Stomach (tissue), 8 donors: ENCODE measurements at regions not wholly inside any gene's neighbourhood (a gene's known extent, or its start where the extent isn't known, plus 50 kb on each side); places are given as distances from the start of the nearest gene placed in this dataset.

Experiments used
- DNase-seq, 2 donors: peaks; one replicate each; pipeline versions ENCODE4 v3.0.0 to v3.0.0-alpha.2; 2013 to 2019
- H3K27ac ChIP-seq, 5 donors: fragments of 200-600 bp in 4 of 5; sonication (generic) in 4 of 5; one replicate each; pipeline ENCODE4 v1.5.1; 2013 to 2019; ENCODE audit warnings: mild to moderate bottlenecking in 1 of 5, moderate library complexity in 1 of 5
- H3K27me3 ChIP-seq, 3 donors: fragments of 200-600 bp; sonication (generic); one replicate each; pipeline ENCODE4 v1.5.1; 2017 to 2019; ENCODE audit warnings: mixed run types in 1 of 3
- H3K36me3 ChIP-seq, 4 donors: fragments of 200-600 bp; sonication (generic); 1 replicate in 3 of 4; 2 replicates in 1 of 4; pipeline ENCODE4 v1.5.1; 2016 to 2019
- H3K4me1 ChIP-seq, 4 donors: fragments of 200-600 bp; sonication (generic); one replicate each; pipeline ENCODE4 v1.5.1; 2016 to 2019
- H3K4me3 ChIP-seq, 4 donors: fragments of 200-600 bp; sonication (generic) in 3 of 4; one replicate each; pipeline ENCODE4 v1.5.1; 2016 to 2019; ENCODE audit warnings: mild to moderate bottlenecking in 1 of 4
- H3K9me3 ChIP-seq, 4 donors: fragments of 200-600 bp; sonication (generic); one replicate each; pipeline ENCODE4 v1.5.1; 2016 to 2019
- CTCF ChIP-seq, 7 experiments: fragments of 450-650 bp in 4 of 7; fragments of 200-600 bp in 3 of 7; sonication (generic) in 3 of 7; IDR thresholded peaks; one replicate each; pipeline ENCODE4 v1.5.1; 2016 to 2019; ENCODE audit warnings: antibody characterized with exemption in 7 of 7, control low read depth in 2 of 7, mild to moderate bottlenecking in 1 of 7
- EP300 ChIP-seq: sonication (generic); formaldehyde crosslinking; IDR thresholded peaks from one replicate; pipeline ENCODE4 v1.6.1; 2017; ENCODE audit warnings: antibody characterized with exemption
- POLR2A ChIP-seq, 4 donors: fragments of 450-650 bp; IDR thresholded peaks; one replicate each; pipeline ENCODE4 v1.6.1; 2016; ENCODE audit warnings: antibody characterized with exemption in 4 of 4, control low read depth in 2 of 4, mild to moderate bottlenecking in 1 of 4, moderate library complexity in 1 of 4
- POLR2AphosphoS5 ChIP-seq, 3 donors: sonication (generic); formaldehyde crosslinking; IDR thresholded peaks; one replicate each; pipeline ENCODE4 v1.6.1; 2016; ENCODE audit warnings: antibody characterized with exemption in 3 of 3
- WGBS, 5 donors: extraction: QIAGEN DNeasy Blood & Tissue Kit in 3 of 5; methylation state at CpG; one replicate each; pipeline versions ENCODE4 v1.1.5 to v1.1.7; 2013 to 2018; 5-methylcytosine and 5-hydroxymethylcytosine counted together
- intact Hi-C: fragments of 100-400 bp; cut with DNase I; formaldehyde crosslinking; loops from one replicate; pipeline ENCODE4 v1.15.1; 2023; ENCODE audit warnings: low total_unique reads
- donor health status: healthy with polysubstance abuse.
- donor health status: Bipolar disorder and iron deficiency.
- donor health status: healthy.

GRCh38 chr1:217066794-217067193, 343.6 kb upstream of the ESRRG start:
- Histone ChIP-seq H3K27ac (no peak overlapping the region), H3K9me3 (no peaks in the 10 kb centered on the region), H3K4me3 (no peak overlapping the region), H3K4me1 (peaks cover 0 to 3% (median 1%) of the 10 kb centered on the region in 4 donors), H3K36me3 (no peaks in the 10 kb centered on the region), H3K27me3 (no peaks in the 10 kb centered on the region)
- no peak for DNase-seq
- WGBS, 5 donors, result 82 to 95% (median 88%) methylated on average over 3 of the region's 3 CpGs
- intact Hi-C loops, result no loop called here
- TF ChIP-seq POLR2AphosphoS5 (IDR thresholded peaks at IDR 0.05), result no peak
- no peak for TF ChIP-seq POLR2A (IDR thresholded peaks at IDR 0.05)
- no peak for TF ChIP-seq CTCF (IDR thresholded peaks at IDR 0.05)
- no peak for TF ChIP-seq EP300

GRCh38 chr1:217063172-217063908, 340.1 kb upstream of the ESRRG start:
- no peak for DNase-seq

GRCh38 chr1:217062586-217062985, 339.4 kb upstream of the ESRRG start:
- Histone ChIP-seq H3K27ac (no peak overlapping the region), H3K9me3 (no peaks in the 10 kb centered on the region), H3K36me3 (no peaks in the 10 kb centered on the region), H3K4me1 (peaks cover 0 to 3% (median 1%) of the 10 kb centered on the region in 4 donors), H3K4me3 (no peak overlapping the region), H3K27me3 (no peaks in the 10 kb centered on the region)
- no peak for TF ChIP-seq CTCF (IDR thresholded peaks at IDR 0.05)
- TF ChIP-seq POLR2AphosphoS5 (IDR thresholded peaks at IDR 0.05), result no peak
- TF ChIP-seq POLR2A (IDR thresholded peaks at IDR 0.05), result no peak
- TF ChIP-seq EP300, result no peak
- 55 to 72% (median 65%) methylated on average over 3 of the region's 3 CpGs for WGBS, 5 donors
- no peak for DNase-seq
- intact Hi-C loops, result no loop called here

More at GRCh38 chr1:217063172-217063908, 340.1 kb upstream of the ESRRG start:
- Histone ChIP-seq H3K4me1 (peaks cover 0 to 3% (median 1%) of the 10 kb centered on the region in 4 donors), H3K4me3 (no peak overlapping the region), H3K27me3 (no peaks in the 10 kb centered on the region), H3K9me3 (no peaks in the 10 kb centered on the region), H3K27ac (no peak overlapping the region), H3K36me3 (no peaks in the 10 kb centered on the region)
- intact Hi-C loops, result no loop called here
- WGBS, 5 donors, result 41 to 60% (median 47%) methylated on average over 6 of the region's 6 CpGs
- TF ChIP-seq POLR2A (IDR thresholded peaks at IDR 0.05) (no peak), CTCF (IDR thresholded peaks at IDR 0.05) (no peak), POLR2AphosphoS5 (IDR thresholded peaks at IDR 0.05) (no peak), EP300 (no peak)

- TF ChIP-seq POLR2A (IDR thresholded peaks at IDR 0.05), result no peak
- TF ChIP-seq EP300, result no peak
- TF ChIP-seq POLR2AphosphoS5 (IDR thresholded peaks at IDR 0.05), result no peak
- TF ChIP-seq CTCF (IDR thresholded peaks at IDR 0.05), result no peak
- H3K4me1 ChIP-seq, result peaks cover 0 to 3% (median 1%) of the 10 kb centered on the region in 4 donors
- no peak overlapping the region for H3K4me3 ChIP-seq
- H3K9me3 ChIP-seq, result no peaks in the 10 kb centered on the region
- DNase-seq, result no peak
- WGBS, 5 donors, result 61 to 72% (median 68%) methylated on average over 1 of the region's 1 CpG
- H3K36me3 ChIP-seq, result no peaks in the 10 kb centered on the region
- no peak overlapping the region for H3K27ac ChIP-seq
- intact Hi-C loops, result no loop called here
- no peaks in the 10 kb centered on the region for H3K27me3 ChIP-seq
Measured at GRCh38 chr1:217059401-217059800, 336.2 kb upstream of the ESRRG start.
